ENCODE measurements at regions not wholly inside any gene's neighbourhood (a gene's known extent, or its start where the extent isn't known, plus 50 kb on each side); places are given as distances from the start of the nearest gene placed in this dataset.

DNA sequence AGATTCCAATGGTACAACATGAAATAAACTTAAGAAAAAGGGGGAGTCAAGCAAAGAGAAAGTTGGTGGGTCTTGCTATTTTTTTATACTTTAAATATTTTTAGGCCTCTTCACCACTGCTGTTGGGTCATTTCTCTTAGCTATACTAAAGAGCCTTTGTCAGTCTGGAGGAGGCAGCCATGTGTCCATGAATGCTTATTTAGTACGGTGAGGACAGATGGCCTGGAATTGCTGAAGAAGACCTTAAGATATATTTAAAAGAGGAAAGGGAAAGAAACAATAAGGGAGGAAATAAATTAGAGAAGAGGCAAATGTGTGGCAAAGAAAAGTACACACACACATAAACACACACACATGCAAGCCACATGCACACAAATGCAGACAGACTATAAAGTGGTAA is 560.5 kb upstream of the MEF2C start:
- TF ChIP-seq POLR2A (IDR thresholded peaks at IDR 0.05; ENCODE audit: low read depth, low read length), result no peak
- no peak for TF ChIP-seq POLR2AphosphoS5 (IDR thresholded peaks at IDR 0.05; ENCODE audit: low read depth, low read length)

Data from GM12892 (cell line).